ENCODE measurements at regions not wholly inside any gene's neighbourhood (a gene's known extent, or its start where the extent isn't known, plus 50 kb on each side); places are given as distances from the start of the nearest gene placed in this dataset.

DNA sequence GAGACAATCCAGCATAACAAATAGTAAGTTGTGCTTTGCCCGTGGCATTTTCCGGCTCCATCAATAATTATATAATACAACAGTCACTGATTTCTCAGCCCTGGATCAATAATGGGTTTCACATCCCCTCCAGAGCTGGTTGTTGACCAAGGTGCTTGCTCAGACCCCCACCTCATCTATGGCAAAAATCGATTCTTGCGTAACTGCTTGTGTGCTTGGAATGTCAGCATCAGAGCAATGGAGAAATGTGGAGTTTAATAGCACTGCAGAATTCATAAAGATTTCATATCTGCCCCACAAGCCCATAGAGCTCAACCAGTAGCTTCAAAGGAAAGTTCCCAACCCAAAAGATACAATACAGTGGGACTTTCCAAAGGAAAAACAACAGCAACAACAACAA is 1098.5 kb downstream of the IGSF11 start:
- H3K36me3 Mint-ChIP-seq = no peaks in the 10 kb centered on the region
- ATAC-seq = no peak
- H3K27ac Mint-ChIP-seq = no peak overlapping the region
- no peaks in the 10 kb centered on the region for H3K27me3 Mint-ChIP-seq
- H3K4me3 Mint-ChIP-seq = no peak overlapping the region
- H3K4me1 Mint-ChIP-seq = no peaks in the 10 kb centered on the region
- H3K9me3 Mint-ChIP-seq = peaks cover 8% of the 10 kb centered on the region

DNA sequence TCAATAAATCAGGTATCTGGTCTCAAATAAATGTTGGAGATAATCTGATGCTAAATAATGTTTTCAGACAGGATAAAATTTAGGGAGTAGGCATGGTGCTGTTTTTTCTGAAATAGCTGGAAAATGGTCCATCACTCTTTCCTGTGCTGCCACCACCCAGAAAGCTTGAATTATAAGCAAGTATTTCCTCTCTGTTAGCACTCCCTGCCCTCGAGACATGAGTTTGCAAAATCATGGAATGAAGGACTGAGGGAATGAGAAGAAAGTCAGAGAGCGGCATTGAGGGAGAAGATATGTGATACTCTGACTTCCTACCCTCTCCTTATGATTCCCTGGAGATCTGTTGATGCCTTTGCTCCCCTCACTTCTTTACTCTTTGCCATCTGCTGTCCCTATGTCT is 1095.7 kb downstream of the IGSF11 start:
- Mint-ChIP-seq H3K27me3 (no peaks in the 10 kb centered on the region), H3K9me3 (peaks cover 8% of the 10 kb centered on the region), H3K4me1 (no peaks in the 10 kb centered on the region), H3K4me3 (no peak overlapping the region), H3K36me3 (no peaks in the 10 kb centered on the region), H3K27ac (no peak overlapping the region)
- no peak for ATAC-seq

DNA sequence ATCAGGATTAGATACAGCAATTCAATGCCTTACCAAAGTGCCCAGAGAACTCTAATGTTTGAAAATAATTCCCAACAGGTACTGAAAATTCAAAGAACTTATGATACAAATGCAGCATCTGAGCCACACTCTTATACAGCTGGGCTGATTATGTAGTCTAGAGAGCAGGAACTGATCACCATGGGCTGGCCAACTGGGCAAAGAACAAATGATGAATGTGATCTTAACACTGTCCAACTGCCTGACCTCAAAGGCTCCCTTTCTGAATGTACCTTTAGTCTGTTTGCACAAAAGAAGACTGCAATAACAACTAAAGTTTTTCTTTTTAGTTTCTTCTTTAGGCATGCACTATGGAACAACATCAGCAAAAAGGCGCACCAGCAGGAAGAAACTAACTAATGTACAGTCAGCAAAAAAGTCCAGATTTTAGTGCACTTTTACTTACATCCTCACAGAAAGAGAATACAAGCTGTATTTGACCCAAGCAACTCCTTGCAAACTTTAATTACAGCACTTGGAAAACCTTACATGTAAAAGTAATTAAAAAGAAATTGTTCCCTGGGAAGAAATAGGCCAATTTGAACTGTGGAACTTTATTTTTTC is 1095.1 kb downstream of the IGSF11 start:
- no peaks in the 10 kb centered on the region for H3K36me3 Mint-ChIP-seq
- H3K9me3 Mint-ChIP-seq = peaks cover 8% of the 10 kb centered on the region
- no peak overlapping the region for H3K27ac Mint-ChIP-seq
- H3K27me3 Mint-ChIP-seq = no peaks in the 10 kb centered on the region
- no peaks in the 10 kb centered on the region for H3K4me1 Mint-ChIP-seq
- ATAC-seq = no peak
- H3K4me3 Mint-ChIP-seq = no peak overlapping the region

DNA sequence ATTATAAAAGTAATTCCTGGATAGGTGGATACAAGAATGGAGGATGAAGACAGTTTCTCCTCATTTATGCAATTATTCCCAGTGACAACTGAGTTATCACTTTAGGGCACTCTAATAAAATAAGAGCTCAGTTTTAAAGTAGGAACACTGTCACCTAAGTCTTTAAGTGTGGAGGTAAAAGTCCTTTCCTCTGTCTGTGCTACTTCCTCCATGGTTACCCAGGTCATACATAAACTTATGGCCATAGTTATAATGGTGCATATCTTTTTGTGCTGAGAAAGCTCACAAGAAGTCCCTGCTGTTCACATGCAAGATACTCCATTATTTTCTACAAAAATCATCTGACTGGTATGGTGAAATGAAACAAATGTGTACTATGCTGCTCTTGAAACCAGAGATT is 1093.6 kb downstream of the IGSF11 start:
- ATAC-seq = no peak
- Mint-ChIP-seq H3K27me3 (no peaks in the 10 kb centered on the region), H3K4me1 (no peaks in the 10 kb centered on the region), H3K4me3 (no peak overlapping the region), H3K36me3 (no peaks in the 10 kb centered on the region), H3K27ac (no peak overlapping the region), H3K9me3 (peaks cover 8% of the 10 kb centered on the region)

DNA sequence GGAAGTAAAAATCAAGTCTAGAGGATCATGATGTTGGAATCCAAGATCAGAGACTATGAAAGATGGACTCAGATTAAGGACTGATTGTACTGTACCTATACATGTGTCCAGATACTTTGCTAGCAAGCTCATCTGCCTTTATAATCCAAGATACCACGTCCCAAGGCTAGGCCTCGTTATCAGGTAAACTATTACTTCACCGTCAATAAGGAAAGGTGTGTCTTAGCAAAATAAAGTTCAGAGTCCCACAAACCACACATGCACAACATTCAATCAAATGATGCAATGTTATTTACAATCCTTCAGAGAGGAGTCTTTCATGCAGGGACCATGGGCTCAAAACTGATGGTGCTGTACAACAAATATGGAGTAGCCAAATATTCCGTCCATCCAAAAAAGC is 1092.9 kb downstream of the IGSF11 start:
- peaks cover 8% of the 10 kb centered on the region for H3K9me3 Mint-ChIP-seq
- no peaks in the 10 kb centered on the region for H3K36me3 Mint-ChIP-seq

DNA sequence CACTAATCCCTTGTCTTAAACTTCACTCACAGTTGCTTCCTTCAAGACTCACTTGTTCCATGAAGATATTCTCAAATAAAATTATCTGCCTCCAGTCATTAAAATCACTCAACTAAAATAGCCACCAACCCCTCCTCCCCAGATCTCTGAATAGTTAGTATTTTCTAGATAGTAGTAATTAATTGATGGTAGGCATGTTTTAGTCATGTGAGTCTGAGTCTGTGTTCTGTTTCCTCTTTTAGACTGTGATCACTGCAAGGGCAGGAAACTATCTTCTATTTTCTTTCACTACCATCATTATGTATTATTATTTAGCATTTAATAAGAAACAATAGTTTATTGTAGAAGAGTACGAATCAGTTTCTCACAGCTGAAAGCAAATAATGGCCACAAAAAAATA is 1080.5 kb downstream of the IGSF11 start:
- Mint-ChIP-seq H3K36me3 (no peaks in the 10 kb centered on the region), H3K27ac (no peak overlapping the region), H3K27me3 (no peaks in the 10 kb centered on the region), H3K4me1 (no peaks in the 10 kb centered on the region), H3K9me3 (no peaks in the 10 kb centered on the region), H3K4me3 (no peak overlapping the region)
- no peak for ATAC-seq

More for the DNA sequence above, 1092.9 kb downstream of the IGSF11 start:
- Mint-ChIP-seq H3K4me1 (no peaks in the 10 kb centered on the region), H3K27ac (no peak overlapping the region), H3K4me3 (no peak overlapping the region), H3K27me3 (no peaks in the 10 kb centered on the region)
- ATAC-seq = no peak

DNA sequence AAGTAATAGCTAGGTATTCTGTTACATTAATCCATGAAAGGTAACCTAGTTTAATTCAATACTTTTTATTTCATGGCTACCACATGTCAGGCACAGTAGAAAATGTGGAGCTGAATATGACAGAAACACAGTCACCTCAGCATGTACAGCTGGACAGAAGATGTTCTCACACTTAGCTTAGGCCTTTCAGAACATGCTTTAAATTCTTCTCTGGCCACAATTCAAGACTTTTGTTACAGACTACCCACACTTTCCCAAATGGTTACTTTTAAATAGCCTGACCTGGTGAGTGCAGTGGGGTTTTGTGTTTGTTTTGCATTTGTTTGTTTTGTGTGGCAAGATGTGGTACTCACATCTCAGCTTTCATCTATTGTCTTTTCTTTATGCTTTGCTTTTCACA is 1079.5 kb downstream of the IGSF11 start:
- no peak overlapping the region for H3K27ac Mint-ChIP-seq
- H3K4me1 Mint-ChIP-seq = no peaks in the 10 kb centered on the region
- ATAC-seq = no peak
- no peaks in the 10 kb centered on the region for H3K27me3 Mint-ChIP-seq
- no peaks in the 10 kb centered on the region for H3K9me3 Mint-ChIP-seq
- no peaks in the 10 kb centered on the region for H3K36me3 Mint-ChIP-seq
- H3K4me3 Mint-ChIP-seq = no peak overlapping the region

DNA sequence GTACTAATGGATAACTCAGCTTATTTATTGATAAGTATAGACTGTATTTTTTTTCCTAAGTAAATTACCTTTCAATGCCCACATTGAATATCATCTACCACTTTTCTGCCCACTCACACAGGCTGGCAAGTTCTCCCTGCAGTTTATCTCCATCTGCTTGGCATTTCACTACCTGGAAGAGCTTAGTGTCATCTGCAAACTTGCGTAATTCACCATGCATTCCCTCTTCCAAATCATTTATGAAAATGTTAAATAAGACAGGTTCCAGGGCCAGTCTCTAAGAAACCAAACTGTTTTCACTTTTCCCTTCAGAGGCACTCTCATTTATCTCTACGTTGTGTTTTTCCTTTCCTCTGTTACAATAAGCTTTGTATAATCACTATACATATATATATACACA is 1076.6 kb downstream of the IGSF11 start:
- Mint-ChIP-seq H3K9me3 (no peaks in the 10 kb centered on the region), H3K27me3 (no peaks in the 10 kb centered on the region), H3K4me3 (no peak overlapping the region), H3K27ac (no peak overlapping the region), H3K36me3 (no peaks in the 10 kb centered on the region), H3K4me1 (no peaks in the 10 kb centered on the region)
- ATAC-seq = no peak

DNA sequence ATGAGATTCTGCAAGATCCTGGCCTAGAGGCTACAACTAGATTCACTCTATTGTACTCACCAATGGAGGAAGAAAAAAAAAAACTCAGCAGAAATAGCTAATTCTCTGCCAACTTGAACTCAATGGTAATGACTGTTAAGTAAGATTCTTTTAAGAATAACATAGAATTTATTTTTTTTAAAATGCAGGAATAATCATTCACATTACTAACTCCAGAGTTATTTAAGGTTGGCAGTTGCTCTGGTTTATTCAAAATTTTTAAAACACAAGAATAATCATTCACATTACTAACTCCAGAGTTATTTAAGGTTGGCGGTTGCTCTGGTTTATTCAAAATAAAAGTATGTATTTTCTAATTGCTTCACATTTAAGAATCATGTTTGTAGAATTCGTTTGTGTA is 1071.9 kb downstream of the IGSF11 start:
- no peaks in the 10 kb centered on the region for H3K36me3 Mint-ChIP-seq
- no peak overlapping the region for H3K27ac Mint-ChIP-seq
- no peaks in the 10 kb centered on the region for H3K27me3 Mint-ChIP-seq
- H3K9me3 Mint-ChIP-seq = peaks cover 4% of the 10 kb centered on the region
- no peak for ATAC-seq
- H3K4me3 Mint-ChIP-seq = no peak overlapping the region
- H3K4me1 Mint-ChIP-seq = no peaks in the 10 kb centered on the region

DNA sequence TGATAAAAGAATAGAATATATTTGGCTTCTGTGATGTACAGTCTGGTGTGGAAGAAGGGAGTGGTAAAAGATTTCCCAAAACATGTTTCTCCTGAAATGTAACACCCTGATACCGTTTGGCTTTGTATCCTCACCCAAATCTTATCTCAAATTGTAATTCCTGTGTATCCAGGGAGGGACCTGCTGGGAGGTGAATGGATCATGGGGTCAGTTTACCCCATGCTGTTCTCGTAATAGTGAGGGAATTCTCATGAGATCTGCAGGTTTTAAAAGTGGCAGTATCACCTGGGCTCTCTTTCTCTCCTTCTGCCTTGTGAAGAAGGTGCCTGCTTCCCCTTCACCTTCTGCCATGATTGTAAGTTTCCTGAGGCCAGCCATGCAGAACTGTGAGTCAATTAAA is 1070.8 kb downstream of the IGSF11 start:
- H3K27ac Mint-ChIP-seq = no peak overlapping the region

DNA sequence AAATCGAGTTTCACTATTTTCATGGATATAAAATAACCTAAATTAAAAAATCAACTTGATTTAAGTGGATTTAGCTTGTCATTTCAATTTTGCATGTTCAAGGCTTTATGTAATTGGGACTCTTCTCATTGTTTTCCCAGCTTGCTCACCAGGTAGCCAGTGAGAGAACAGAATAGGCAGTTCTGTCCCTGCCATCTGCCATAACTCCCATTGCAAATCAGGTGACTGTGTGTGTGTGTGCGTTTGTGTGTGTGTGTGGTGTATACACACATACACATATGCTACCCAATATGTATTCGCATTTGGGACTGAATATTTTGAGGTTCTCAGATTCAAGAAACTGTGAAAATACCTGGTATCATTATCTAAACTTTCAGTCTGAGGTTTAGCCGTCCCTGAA is 1069.8 kb downstream of the IGSF11 start:
- H3K27me3 Mint-ChIP-seq = no peaks in the 10 kb centered on the region
- ATAC-seq = no peak
- H3K36me3 Mint-ChIP-seq = no peaks in the 10 kb centered on the region
- H3K9me3 Mint-ChIP-seq = peaks cover 4% of the 10 kb centered on the region
- no peak overlapping the region for H3K4me3 Mint-ChIP-seq
- no peaks in the 10 kb centered on the region for H3K4me1 Mint-ChIP-seq
- no peak overlapping the region for H3K27ac Mint-ChIP-seq

More for the DNA sequence above, 1070.8 kb downstream of the IGSF11 start:
- H3K4me1 Mint-ChIP-seq = no peaks in the 10 kb centered on the region
- H3K36me3 Mint-ChIP-seq = no peaks in the 10 kb centered on the region
- ATAC-seq = no peak
- H3K4me3 Mint-ChIP-seq = no peak overlapping the region
- H3K27me3 Mint-ChIP-seq = no peaks in the 10 kb centered on the region
- peaks cover 4% of the 10 kb centered on the region for H3K9me3 Mint-ChIP-seq

DNA sequence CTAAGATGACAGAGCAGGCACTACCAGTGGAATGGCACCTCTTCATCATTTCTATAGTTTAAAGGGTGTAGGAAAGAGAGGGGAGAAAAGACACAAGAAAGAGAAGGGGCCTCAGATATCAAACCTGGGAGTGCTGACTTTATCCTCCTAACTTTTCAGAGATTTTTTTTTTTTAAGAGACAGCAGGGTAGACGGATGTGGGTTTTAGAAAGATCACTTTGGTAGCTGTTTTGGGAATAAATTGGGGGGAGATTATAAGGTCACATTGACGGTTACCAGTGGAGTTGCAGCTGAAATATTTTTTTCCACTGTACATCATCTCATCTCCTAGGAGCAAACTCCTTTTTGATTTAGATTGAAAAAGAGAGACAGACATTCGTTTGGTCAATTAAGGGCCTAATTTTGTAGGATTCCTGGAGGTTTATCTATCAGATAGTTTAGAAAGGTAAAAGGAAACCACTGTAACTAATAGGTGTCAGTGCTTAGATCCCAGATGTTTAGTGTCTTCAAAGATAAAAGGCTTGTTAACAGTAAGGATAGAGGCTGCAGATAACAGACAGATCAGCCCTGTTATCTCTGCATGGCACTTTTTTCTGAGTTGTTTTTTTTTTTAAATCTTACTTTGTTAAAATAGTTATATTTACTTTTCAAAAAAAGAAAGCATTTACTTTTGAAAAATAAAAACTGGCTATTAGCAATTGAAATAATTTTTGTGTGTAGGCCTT is 1057.0 kb downstream of the IGSF11 start:
- H3K9me3 Mint-ChIP-seq = no peaks in the 10 kb centered on the region
- ATAC-seq = no peak
- no peak overlapping the region for H3K27ac Mint-ChIP-seq
- H3K36me3 Mint-ChIP-seq = no peaks in the 10 kb centered on the region
- no peak overlapping the region for H3K4me3 Mint-ChIP-seq
- H3K4me1 Mint-ChIP-seq = no peaks in the 10 kb centered on the region
- no peaks in the 10 kb centered on the region for H3K27me3 Mint-ChIP-seq

DNA sequence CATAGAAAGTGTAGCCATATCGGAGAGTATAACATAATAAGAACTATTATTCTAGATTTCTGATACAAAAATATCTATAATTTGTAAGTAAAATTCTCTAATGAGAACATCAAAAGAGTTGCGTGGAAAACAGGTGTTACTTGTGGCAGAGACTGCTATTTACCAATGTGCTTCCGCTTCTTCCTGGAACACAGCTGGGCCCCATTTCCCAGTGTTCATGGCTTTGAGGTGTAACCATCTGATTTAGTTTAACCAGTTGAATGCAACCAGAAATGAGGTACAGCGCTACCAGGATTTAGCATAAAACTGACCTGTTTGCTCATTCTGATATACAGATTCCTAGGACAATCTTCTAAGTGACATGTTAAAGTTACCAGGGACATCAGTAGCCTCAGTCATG is 1055.2 kb downstream of the IGSF11 start:
- ATAC-seq = no peak
- no peaks in the 10 kb centered on the region for H3K36me3 Mint-ChIP-seq
- H3K9me3 Mint-ChIP-seq = no peaks in the 10 kb centered on the region
- no peak overlapping the region for H3K27ac Mint-ChIP-seq
- no peak overlapping the region for H3K4me3 Mint-ChIP-seq
- H3K27me3 Mint-ChIP-seq = no peaks in the 10 kb centered on the region
- H3K4me1 Mint-ChIP-seq = no peaks in the 10 kb centered on the region

DNA sequence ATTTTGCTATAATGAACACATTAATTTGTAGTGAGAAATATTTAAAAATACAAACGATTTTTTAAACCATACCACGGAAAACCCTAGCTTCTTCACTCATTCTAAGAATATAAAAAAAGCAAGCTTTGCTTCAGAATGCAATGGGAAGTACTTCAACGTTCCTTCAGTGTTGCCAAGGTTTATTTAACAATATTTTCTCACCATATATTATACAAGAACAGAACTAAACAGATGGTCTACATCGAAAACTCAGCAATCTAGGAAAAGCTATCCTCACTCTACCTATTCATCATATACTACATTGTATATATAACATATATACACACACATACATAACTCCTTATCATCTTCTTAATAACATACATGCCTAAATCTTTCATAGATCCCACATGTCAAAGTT is 1047.4 kb downstream of the IGSF11 start:
- Mint-ChIP-seq H3K36me3 (no peaks in the 10 kb centered on the region), H3K27ac (no peak overlapping the region), H3K4me1 (no peaks in the 10 kb centered on the region), H3K9me3 (no peaks in the 10 kb centered on the region), H3K4me3 (no peak overlapping the region), H3K27me3 (no peaks in the 10 kb centered on the region)
- ATAC-seq = no peak

DNA sequence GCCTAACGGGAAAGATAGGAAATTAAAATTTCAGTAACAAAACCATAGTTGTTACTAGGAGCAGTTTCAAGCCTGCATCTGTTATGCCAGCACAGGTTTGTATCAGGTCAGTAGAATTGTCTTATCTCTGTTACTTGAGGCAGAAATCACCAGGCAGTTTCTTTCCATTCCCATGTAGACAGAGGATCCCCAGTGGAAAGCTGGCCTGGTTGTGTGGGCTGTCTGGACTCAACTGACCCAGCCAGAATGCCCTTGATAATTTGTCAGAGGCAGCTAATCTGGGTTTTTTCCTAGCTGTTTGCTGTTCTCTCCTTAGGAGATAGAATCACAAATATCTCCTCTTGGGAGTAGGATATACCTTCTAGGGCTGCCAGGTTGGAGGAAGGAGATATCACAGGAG is 1044.7 kb downstream of the IGSF11 start:
- no peak overlapping the region for H3K4me3 Mint-ChIP-seq
- no peaks in the 10 kb centered on the region for H3K27me3 Mint-ChIP-seq
- no peaks in the 10 kb centered on the region for H3K4me1 Mint-ChIP-seq
- H3K27ac Mint-ChIP-seq = no peak overlapping the region
- ATAC-seq = no peak
- H3K9me3 Mint-ChIP-seq = no peaks in the 10 kb centered on the region
- no peaks in the 10 kb centered on the region for H3K36me3 Mint-ChIP-seq

DNA sequence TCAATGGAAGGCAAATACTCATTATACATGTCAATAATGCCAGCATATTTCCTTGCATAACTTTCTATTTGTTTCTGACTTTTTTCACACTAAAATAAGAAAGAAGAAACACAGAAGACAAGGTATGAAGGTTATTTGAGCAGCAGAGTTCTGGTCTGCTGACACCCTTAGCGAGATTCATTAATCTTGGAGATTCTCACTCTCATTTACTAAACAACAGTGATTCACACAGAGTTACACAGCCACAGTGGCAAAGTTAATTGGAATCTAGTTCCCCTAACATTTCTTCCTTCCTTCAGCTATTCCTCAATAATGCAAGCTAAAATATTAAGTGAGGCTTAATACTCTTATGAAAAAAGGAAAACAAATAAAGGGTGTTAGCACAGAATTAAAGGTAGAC is 1044.0 kb downstream of the IGSF11 start:
- Mint-ChIP-seq H3K36me3 (no peaks in the 10 kb centered on the region), H3K27me3 (no peaks in the 10 kb centered on the region), H3K4me1 (no peaks in the 10 kb centered on the region), H3K4me3 (no peak overlapping the region), H3K27ac (no peak overlapping the region), H3K9me3 (no peaks in the 10 kb centered on the region)
- ATAC-seq = no peak
